GM12878 (cell line): ENCODE measurements at regions not wholly inside any gene's neighbourhood (a gene's known extent, or its start where the extent isn't known, plus 50 kb on each side); places are given as distances from the start of the nearest gene placed in this dataset.

Experiments used
- ATAC-seq: fragments of 200-7000 bp; cut with Tn5 transposase; 3 replicates; pipeline ENCODE4 v1.9.1; 2020; ENCODE audit warnings: mild to moderate bottlenecking, moderate library complexity
- BruUV-seq: library from RNA; stranded (reverse); fragments of 400-500 nt; replicated peaks from 2 replicates; lab custom pipeline; 2021; lab: Mats Ljungman, UMichigan
- CTCF ChIA-PET: fragments of 300-600 bp; sonication (Branson Sonifier 250); formaldehyde crosslinking; extraction: SDS; loops from one replicate; lab custom pipeline; 2021; ENCODE audit warnings: inconsistent platforms; lab: Yijun Ruan, JAX
- POLR2A ChIA-PET: fragments of 350-600 bp; formaldehyde crosslinking; extraction: SDS; loops from one replicate; lab custom pipeline; 2021; ENCODE audit warnings: inconsistent platforms; lab: Charles Lee
- RAD21 ChIA-PET: fragments of 300-600 bp; sonication (Branson Sonifier 250); formaldehyde crosslinking; loops from one replicate; lab custom pipeline; 2023; ENCODE audit warnings: antibody characterized with exemption; ENCODE audit not compliant: unreplicated experiment; lab: Charles Lee
- SMC1A ChIA-PET: fragments of 300-600 bp; sonication (Branson Sonifier 250); formaldehyde crosslinking; loops from one replicate; lab custom pipeline; 2023; ENCODE audit not compliant: unreplicated experiment, uncharacterized antibody; lab: Charles Lee
- DNase-seq: peaks from one replicate; pipeline ENCODE4 v3.0.0-alpha.2; 2011; ENCODE audit warnings: low read depth, low spot score
- FAIRE-seq: peaks from 3 replicates; lab custom pipeline; 2011; peaks lifted over from hg19 to GRCh38; lab: Jason Lieb, UNC
- H2AFZ ChIP-seq: 2 replicates; pipeline ENCODE4 v1.6.0; 2011; ENCODE audit warnings: low read depth, low read length, control low read depth; ENCODE audit not compliant: control insufficient read depth
- H3K27ac ChIP-seq: 2 replicates; pipeline ENCODE4 v1.5.1; 2011; ENCODE audit warnings: control low read depth; ENCODE audit not compliant: control insufficient read depth, insufficient read depth
- H3K27me3 ChIP-seq, 2 experiments: replicated peaks in 1 of 2; 2 replicates each; pipeline versions ENCODE4 v1.6.0 to v1.6.1; 2011; ENCODE audit warnings: low read length in 1 of 2; ENCODE audit not compliant: control insufficient read depth in 2 of 2, insufficient read depth in 2 of 2
- H3K36me3 ChIP-seq, 2 experiments: 2 replicates each; pipeline ENCODE4 v1.5.1; 2011; ENCODE audit warnings: low read length in 1 of 2; ENCODE audit not compliant: control insufficient read depth in 2 of 2, insufficient read depth in 2 of 2
- H3K4me1 ChIP-seq: 2 replicates; pipeline ENCODE4 v1.6.1; 2011; ENCODE audit warnings: mild to moderate bottlenecking, low read length, moderate library complexity, mixed read lengths; ENCODE audit not compliant: control insufficient read depth, insufficient read depth
- H3K4me2 ChIP-seq: 2 replicates; pipeline ENCODE4 v1.6.0; 2011; ENCODE audit warnings: control low read depth; ENCODE audit not compliant: control insufficient read depth, insufficient read depth
- H3K4me3 ChIP-seq: fragments of 200-600 bp; sonication (generic); 2 replicates; pipeline ENCODE4 v1.5.1; 2016
- H3K79me2 ChIP-seq: 2 replicates; pipeline ENCODE4 v1.6.0; 2011; ENCODE audit warnings: low read length; ENCODE audit not compliant: control insufficient read depth, insufficient read depth
- H3K9ac ChIP-seq: 2 replicates; pipeline ENCODE4 v1.8.0; 2011; ENCODE audit warnings: low read length, control low read depth, mixed read lengths; ENCODE audit not compliant: control insufficient read depth, insufficient read depth
- H3K9me3 ChIP-seq: replicated peaks from 3 replicates; pipeline ENCODE4 v1.5.1; 2011; ENCODE audit warnings: mild to moderate bottlenecking, low read length; ENCODE audit not compliant: control insufficient read depth, insufficient read depth
- H4K20me1 ChIP-seq: 2 replicates; pipeline ENCODE4 v1.6.0; 2011; ENCODE audit not compliant: control insufficient read depth, insufficient read depth
- BRCA1 ChIP-seq: IDR thresholded peaks from 2 replicates; pipeline ENCODE4 v1.6.1; 2011; ENCODE audit warnings: low read depth, low read length, improper control_type of control experiment
- DPF2 ChIP-seq: fragments of 450-650 bp; IDR thresholded peaks from 2 replicates; pipeline ENCODE4 v1.6.1; 2017; ENCODE audit warnings: mild to moderate bottlenecking
- HDGF ChIP-seq: fragments of 450-650 bp; IDR thresholded peaks from 2 replicates; pipeline ENCODE4 v1.6.1; 2016; ENCODE audit warnings: antibody characterized with exemption
- JUNB ChIP-seq: IDR thresholded peaks from 2 replicates; pipeline ENCODE4 v1.6.1; 2016; ENCODE audit warnings: antibody characterized with exemption, mild to moderate bottlenecking
- MYB ChIP-seq: fragments of 150-350 bp; IDR thresholded peaks from 2 replicates; pipeline ENCODE4 v1.6.1; 2014; ENCODE audit warnings: mild to moderate bottlenecking, low read depth, low read length, borderline replicate concordance
- NRF1 ChIP-seq: conservative IDR thresholded peaks from 2 replicates; pipeline ENCODE4 v1.6.1; 2011; ENCODE audit warnings: mild to moderate bottlenecking, low read depth, low read length, improper control_type of control experiment
- SMC3 ChIP-seq: IDR thresholded peaks from 2 replicates; pipeline ENCODE4 v1.6.1; 2011; ENCODE audit warnings: low read length, improper control_type of control experiment, borderline replicate concordance
- TCF12 ChIP-seq: IDR thresholded peaks from 2 replicates; pipeline ENCODE4 v1.6.1; 2011; ENCODE audit warnings: low read depth, mild to moderate bottlenecking, low read length
- WRNIP1 ChIP-seq: IDR thresholded peaks from 2 replicates; pipeline ENCODE4 v1.6.1; 2011; ENCODE audit warnings: low read depth, low read length, improper control_type of control experiment, borderline replicate concordance
- ZNF24 ChIP-seq: fragments of 450-650 bp; IDR thresholded peaks from 2 replicates; pipeline ENCODE4 v1.6.1; 2017; ENCODE audit warnings: antibody characterized with exemption, mild to moderate bottlenecking
- in situ Hi-C: fragments of 300-500 bp; cut with MboI; formaldehyde crosslinking; loops from 9 replicates; pipeline ENCODE4 v1.14.3; 2018; ENCODE audit warnings: mixed read lengths
- intact Hi-C: fragments of 100-400 bp; cut with micrococcal nuclease; formaldehyde crosslinking; loops from one replicate; pipeline ENCODE4 v1.14.2; 2022; ENCODE audit not compliant: unreplicated experiment
- TF ChIP-seq, protein P1 (sequence below): IDR thresholded peaks from 2 replicates; pipeline ENCODE4 v1.6.1; 2011; ENCODE audit warnings: low read depth, low read length, improper control_type of control experiment, borderline replicate concordance
- TF ChIP-seq, protein P2 (sequence below): fragments of 450-650 bp; IDR thresholded peaks from 2 replicates; pipeline ENCODE4 v1.6.1; 2017; ENCODE audit warnings: antibody characterized with exemption, mild to moderate bottlenecking, moderate library complexity
- TF ChIP-seq, protein P3 (sequence below): fragments of 450-650 bp; IDR thresholded peaks from 2 replicates; pipeline ENCODE4 v1.6.1; 2017; ENCODE audit warnings: mild to moderate bottlenecking, moderate library complexity

DNA sequence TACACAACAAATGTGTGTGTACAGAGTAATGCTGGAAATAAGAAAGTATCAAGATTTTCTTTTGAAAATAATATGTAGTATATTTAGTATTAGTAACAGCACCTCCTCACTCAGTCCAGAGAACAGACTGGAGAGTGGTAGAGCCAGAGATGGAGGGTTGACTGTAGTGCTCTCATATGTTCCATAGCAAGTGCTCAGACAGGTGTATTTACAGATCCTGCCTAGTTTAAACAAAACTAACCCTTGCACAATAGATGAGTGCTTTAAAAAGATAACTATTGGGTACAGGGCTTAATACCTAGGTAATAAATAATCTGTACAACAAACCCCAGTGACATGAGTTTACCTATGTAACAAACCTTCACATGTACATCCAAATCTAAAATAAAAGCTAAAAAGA, 381.0 kb upstream of the EMCN start:
- no TSS peak for BruUV-seq
- intact Hi-C loops: no loop called here
- no peaks in the 10 kb centered on the region for H3K9me3 ChIP-seq
- no peak for TF ChIP-seq TCF12
- TF ChIP-seq, protein P1, sequence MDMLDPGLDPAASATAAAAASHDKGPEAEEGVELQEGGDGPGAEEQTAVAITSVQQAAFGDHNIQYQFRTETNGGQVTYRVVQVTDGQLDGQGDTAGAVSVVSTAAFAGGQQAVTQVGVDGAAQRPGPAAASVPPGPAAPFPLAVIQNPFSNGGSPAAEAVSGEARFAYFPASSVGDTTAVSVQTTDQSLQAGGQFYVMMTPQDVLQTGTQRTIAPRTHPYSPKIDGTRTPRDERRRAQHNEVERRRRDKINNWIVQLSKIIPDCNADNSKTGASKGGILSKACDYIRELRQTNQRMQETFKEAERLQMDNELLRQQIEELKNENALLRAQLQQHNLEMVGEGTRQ: no peak
- TF ChIP-seq DPF2: no peak
- TF ChIP-seq ZNF24: no peak
- no peak for TF ChIP-seq MYB
- TF ChIP-seq, protein P2, sequence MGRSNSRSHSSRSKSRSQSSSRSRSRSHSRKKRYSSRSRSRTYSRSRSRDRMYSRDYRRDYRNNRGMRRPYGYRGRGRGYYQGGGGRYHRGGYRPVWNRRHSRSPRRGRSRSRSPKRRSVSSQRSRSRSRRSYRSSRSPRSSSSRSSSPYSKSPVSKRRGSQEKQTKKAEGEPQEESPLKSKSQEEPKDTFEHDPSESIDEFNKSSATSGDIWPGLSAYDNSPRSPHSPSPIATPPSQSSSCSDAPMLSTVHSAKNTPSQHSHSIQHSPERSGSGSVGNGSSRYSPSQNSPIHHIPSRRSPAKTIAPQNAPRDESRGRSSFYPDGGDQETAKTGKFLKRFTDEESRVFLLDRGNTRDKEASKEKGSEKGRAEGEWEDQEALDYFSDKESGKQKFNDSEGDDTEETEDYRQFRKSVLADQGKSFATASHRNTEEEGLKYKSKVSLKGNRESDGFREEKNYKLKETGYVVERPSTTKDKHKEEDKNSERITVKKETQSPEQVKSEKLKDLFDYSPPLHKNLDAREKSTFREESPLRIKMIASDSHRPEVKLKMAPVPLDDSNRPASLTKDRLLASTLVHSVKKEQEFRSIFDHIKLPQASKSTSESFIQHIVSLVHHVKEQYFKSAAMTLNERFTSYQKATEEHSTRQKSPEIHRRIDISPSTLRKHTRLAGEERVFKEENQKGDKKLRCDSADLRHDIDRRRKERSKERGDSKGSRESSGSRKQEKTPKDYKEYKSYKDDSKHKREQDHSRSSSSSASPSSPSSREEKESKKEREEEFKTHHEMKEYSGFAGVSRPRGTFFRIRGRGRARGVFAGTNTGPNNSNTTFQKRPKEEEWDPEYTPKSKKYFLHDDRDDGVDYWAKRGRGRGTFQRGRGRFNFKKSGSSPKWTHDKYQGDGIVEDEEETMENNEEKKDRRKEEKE: no peak
- no peak for TF ChIP-seq HDGF
- TF ChIP-seq, protein P3, sequence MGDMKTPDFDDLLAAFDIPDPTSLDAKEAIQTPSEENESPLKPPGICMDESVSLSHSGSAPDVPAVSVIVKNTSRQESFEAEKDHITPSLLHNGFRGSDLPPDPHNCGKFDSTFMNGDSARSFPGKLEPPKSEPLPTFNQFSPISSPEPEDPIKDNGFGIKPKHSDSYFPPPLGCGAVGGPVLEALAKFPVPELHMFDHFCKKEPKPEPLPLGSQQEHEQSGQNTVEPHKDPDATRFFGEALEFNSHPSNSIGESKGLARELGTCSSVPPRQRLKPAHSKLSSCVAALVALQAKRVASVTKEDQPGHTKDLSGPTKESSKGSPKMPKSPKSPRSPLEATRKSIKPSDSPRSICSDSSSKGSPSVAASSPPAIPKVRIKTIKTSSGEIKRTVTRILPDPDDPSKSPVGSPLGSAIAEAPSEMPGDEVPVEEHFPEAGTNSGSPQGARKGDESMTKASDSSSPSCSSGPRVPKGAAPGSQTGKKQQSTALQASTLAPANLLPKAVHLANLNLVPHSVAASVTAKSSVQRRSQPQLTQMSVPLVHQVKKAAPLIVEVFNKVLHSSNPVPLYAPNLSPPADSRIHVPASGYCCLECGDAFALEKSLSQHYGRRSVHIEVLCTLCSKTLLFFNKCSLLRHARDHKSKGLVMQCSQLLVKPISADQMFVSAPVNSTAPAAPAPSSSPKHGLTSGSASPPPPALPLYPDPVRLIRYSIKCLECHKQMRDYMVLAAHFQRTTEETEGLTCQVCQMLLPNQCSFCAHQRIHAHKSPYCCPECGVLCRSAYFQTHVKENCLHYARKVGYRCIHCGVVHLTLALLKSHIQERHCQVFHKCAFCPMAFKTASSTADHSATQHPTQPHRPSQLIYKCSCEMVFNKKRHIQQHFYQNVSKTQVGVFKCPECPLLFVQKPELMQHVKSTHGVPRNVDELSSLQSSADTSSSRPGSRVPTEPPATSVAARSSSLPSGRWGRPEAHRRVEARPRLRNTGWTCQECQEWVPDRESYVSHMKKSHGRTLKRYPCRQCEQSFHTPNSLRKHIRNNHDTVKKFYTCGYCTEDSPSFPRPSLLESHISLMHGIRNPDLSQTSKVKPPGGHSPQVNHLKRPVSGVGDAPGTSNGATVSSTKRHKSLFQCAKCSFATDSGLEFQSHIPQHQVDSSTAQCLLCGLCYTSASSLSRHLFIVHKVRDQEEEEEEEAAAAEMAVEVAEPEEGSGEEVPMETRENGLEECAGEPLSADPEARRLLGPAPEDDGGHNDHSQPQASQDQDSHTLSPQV: no peak
- TF ChIP-seq WRNIP1: no peak
- TF ChIP-seq BRCA1: no peak
- TF ChIP-seq SMC3: no peak
- TF ChIP-seq JUNB: no peak
- no peak for TF ChIP-seq NRF1
- CTCF ChIA-PET: interaction anchor here (1.4 kb wide), 1 partner anchor 19 kb away, joined by 3 read pairs; no protein-coding TSS in a partner anchor
- H3K9ac ChIP-seq: no peak overlapping the region
- H3K27ac ChIP-seq: no peak overlapping the region
- no peak overlapping the region for H3K4me2 ChIP-seq
- no peak overlapping the region for H3K4me3 ChIP-seq
- ATAC-seq: no peak
- DNase-seq: no peak
- no peak overlapping the region for H2AFZ ChIP-seq
- in situ Hi-C loops: no loop called here
- no peaks in the 10 kb centered on the region for H3K27me3 ChIP-seq
- H3K4me1 ChIP-seq: no peaks in the 10 kb centered on the region
- SMC1A ChIA-PET: interaction anchor here (1.5 kb wide), 1 partner anchor 35 kb away, joined by 3 read pairs; no protein-coding TSS in a partner anchor
- H4K20me1 ChIP-seq: no peaks in the 10 kb centered on the region
- no peaks in the 10 kb centered on the region for H3K79me2 ChIP-seq
- no peak for FAIRE-seq
- RAD21 ChIA-PET: no interaction called here
- no peaks in the 10 kb centered on the region for H3K36me3 ChIP-seq
- POLR2A ChIA-PET: no interaction called here
